Right cardiac atrium (tissue), 5 donors: ENCODE measurements at regions not wholly inside any gene's neighbourhood (a gene's known extent, or its start where the extent isn't known, plus 50 kb on each side); places are given as distances from the start of the nearest gene placed in this dataset.

Experiments
- ATAC-seq, 2 donors: fragments of 200-7000 bp; cut with Tn5 transposase; one replicate each; pipeline versions ENCODE4 v1.8.0 to v1.9.1; 2020; ENCODE audit warnings: moderate library complexity in 2 of 2, mild to moderate bottlenecking in 1 of 2
- DNase-seq, 3 donors: peaks; one replicate each; pipeline ENCODE4 v3.0.0-alpha.2; 2020
- H3K27ac ChIP-seq: one replicate; pipeline ENCODE4 v1.5.1; 2013; ENCODE audit warnings: mild to moderate bottlenecking, low read length, control low read depth, moderate library complexity
- H3K27me3 ChIP-seq: one replicate; pipeline ENCODE4 v1.6.1; 2013; ENCODE audit not compliant: control insufficient read depth, insufficient read depth
- H3K4me1 ChIP-seq: one replicate; pipeline ENCODE4 v1.6.1; 2013; ENCODE audit warnings: low read length; ENCODE audit not compliant: control insufficient read depth, insufficient read depth
- H3K4me3 ChIP-seq: one replicate; pipeline ENCODE4 v1.5.1; 2013; ENCODE audit warnings: low read length, control low read depth
- H3K9me3 ChIP-seq: one replicate; pipeline ENCODE4 v1.6.1; 2013; ENCODE audit warnings: low read length; ENCODE audit not compliant: control insufficient read depth
- WGBS: extraction: QIAGEN DNeasy Blood & Tissue Kit; methylation state at CpG from one replicate; pipeline ENCODE4 v1.1.7; 2013; 5-methylcytosine and 5-hydroxymethylcytosine counted together
- intact Hi-C, 4 donors: fragments of 100-400 bp; cut with DNase I; formaldehyde crosslinking; loops; one replicate each; pipeline versions ENCODE4 v1.11.0 to v1.14.0; 2022 to 2023
- donor health status: healthy with polysubstance abuse.
- donor health status: DM: no; HTN: yes; CAD: no.
- donor health status: DM: no; HTN: no; CAD: no.
- donor health status: DM: no; HTN: yes; CAD: no; lungs with severe emphysema.
- donor health status: DM: yes; HTN: yes; CAD: no.

DNA sequence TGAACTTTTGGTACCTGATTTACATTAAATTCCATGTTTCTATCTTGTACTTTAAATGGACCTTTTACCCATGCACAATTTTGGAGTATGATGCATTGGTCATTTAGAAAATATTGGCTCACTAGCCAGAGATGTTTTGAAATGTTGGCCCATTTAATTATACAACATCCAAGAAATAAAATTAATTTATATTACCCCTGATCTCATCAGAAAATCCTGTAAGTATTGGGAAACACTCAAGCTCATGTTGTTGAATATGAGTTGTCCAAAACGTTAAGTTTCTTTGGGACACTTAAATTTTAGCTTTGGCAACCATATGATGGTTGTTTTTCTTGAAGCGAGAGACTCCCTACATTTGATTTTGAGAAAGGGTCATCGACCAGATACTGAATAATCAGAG lies 492.7 kb downstream of the RPS24 start:
- no peaks in the 10 kb centered on the region for H3K9me3 ChIP-seq
- DNase-seq = no peak

DNA sequence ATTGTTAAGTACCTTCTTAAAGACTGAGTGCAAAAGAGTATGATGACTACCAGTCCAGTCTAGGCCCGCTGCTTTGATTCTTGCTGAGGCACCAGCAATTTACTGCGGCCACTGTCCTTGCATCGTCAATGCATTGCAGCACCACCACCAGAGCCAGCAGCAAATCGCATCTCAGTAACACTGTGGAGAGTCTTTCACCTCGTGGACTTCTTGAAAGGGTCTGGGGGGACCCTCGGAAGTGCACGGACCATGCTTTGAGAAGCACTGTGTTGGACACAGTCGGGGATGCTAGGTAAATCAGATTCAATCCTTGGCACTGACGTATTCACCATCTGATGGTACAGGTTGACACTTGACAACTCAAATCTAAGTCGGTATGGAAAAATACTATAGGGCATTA lies 493.6 kb downstream of the RPS24 start:
- intact Hi-C loops = no loop called here
- WGBS = 92% methylated on average over 10 of the region's 10 CpGs
- ATAC-seq (no peak), DNase-seq (no peak)
- Histone ChIP-seq H3K27ac (no peak overlapping the region), H3K27me3 (no peaks in the 10 kb centered on the region), H3K4me1 (no peaks in the 10 kb centered on the region), H3K9me3 (no peaks in the 10 kb centered on the region), H3K4me3 (no peak overlapping the region)

More for the DNA sequence above, 492.7 kb downstream of the RPS24 start:
- Histone ChIP-seq H3K4me3 (no peak overlapping the region), H3K4me1 (no peaks in the 10 kb centered on the region), H3K27me3 (no peaks in the 10 kb centered on the region), H3K27ac (no peak overlapping the region)
- WGBS = 78% methylated on average over 3 of the region's 3 CpGs
- ATAC-seq = no peak
- intact Hi-C loops = no loop called here

DNA sequence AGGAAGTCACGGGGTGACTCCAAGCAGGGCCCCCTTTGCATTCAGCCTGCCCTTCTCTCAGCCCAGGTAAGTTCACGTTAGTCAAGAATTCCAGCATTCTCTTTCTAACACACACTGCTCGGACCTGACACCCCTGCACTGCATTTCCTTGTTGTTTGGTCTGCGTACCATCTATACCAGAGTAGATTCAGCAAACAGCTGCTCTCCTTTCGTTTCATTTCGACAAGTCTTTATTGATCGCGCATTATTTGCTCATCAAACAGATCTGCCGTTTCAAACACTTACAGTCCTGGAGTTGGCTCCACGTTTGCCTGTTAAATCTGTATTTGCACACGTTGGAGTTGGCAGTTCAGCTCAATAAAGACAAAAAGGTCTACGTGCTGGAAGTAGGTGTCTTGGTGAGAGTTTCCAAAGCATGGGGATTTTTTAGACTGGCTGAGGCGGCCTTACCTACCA lies 495.1 kb downstream of the RPS24 start:
- Histone ChIP-seq H3K27ac (no peak overlapping the region), H3K9me3 (no peaks in the 10 kb centered on the region), H3K4me3 (no peak overlapping the region), H3K27me3 (no peaks in the 10 kb centered on the region), H3K4me1 (no peaks in the 10 kb centered on the region)
- 86% methylated on average over 13 of the region's 13 CpGs for WGBS
- DNase-seq = no peak
- no peak for ATAC-seq
- intact Hi-C loops = no loop called here

DNA sequence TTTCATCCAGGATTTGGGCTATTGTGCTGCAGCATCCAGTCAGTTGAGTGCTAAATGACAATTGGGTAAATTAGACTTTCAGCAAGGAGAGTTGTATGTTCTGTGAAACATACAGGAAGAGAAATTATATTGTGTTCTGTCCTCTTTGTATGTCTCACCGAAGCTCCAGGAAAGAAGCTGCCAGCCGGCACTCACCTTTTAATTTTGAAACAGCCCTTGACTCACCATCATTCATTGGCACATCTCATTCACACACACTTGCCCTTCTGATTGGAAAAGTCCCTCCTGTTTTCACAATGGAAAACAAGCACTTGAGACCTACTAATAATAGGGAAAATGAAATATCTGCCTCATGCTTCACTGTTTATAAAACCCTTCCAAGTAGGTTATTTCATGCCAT lies 495.6 kb downstream of the RPS24 start:
- Histone ChIP-seq H3K27me3 (no peaks in the 10 kb centered on the region), H3K4me1 (no peaks in the 10 kb centered on the region), H3K4me3 (no peak overlapping the region), H3K9me3 (no peaks in the 10 kb centered on the region), H3K27ac (no peak overlapping the region)
- intact Hi-C loops = no loop called here
- 79% methylated on average over 2 of the region's 2 CpGs for WGBS
- no peak for ATAC-seq
- no peak for DNase-seq

DNA sequence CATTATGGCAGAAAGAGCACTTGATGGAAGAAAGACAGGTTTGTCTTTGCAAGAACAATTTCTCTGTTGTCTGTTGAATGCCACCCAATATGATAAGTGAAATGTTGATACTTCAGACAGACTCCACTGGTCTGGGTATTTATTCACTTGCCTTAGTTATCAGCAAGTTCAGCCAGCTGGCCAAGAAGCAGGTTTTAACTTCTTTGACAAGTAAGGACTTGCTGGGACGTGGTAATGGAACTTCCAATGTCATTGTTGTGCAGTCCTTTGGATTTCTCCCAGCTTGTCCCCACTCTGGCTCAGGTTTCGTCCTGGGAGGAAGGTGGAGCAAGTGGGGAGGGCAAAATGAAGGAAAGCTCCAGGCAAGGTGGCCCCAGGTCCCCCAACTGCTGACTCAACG lies 497.4 kb downstream of the RPS24 start:
- H3K27me3 ChIP-seq = no peaks in the 10 kb centered on the region
- WGBS = 50% methylated on average over 3 of the region's 3 CpGs
- DNase-seq = no peak
- intact Hi-C loops = no loop called here
- H3K9me3 ChIP-seq = no peaks in the 10 kb centered on the region
- no peaks in the 10 kb centered on the region for H3K4me1 ChIP-seq
- ATAC-seq = no peak
- H3K27ac ChIP-seq = no peak overlapping the region
- no peak overlapping the region for H3K4me3 ChIP-seq

DNA sequence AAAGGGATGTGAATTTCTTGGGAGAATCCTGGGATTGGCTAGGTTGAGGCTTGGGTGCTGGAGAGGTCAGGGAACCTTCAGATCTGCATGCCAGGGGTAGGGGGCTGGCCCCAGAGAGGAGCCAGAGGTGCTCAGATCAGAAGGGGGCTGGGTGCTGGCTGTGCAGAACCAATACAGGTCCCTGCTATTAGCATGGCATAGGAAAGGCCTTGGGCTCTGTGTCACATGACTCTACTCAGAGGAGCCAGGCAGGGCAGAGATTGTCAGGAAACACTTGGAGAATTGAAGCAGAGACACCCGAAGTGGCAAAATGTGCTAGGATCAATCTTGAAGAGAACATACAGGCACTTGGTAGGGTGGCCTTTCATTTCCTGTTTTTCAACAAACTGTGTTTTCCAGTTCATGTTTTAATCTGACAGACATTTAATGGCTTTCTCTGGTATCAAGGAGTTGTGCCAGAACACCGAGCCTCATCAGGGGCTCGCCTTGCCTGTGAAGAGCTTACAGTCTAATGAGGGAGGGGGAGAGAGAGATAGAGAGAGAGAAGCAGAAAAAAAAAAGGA lies 498.9 kb downstream of the RPS24 start:
- intact Hi-C loops = no loop called here
- no peak for DNase-seq
- Histone ChIP-seq H3K4me3 (no peak overlapping the region), H3K9me3 (no peaks in the 10 kb centered on the region), H3K27me3 (no peaks in the 10 kb centered on the region), H3K4me1 (no peaks in the 10 kb centered on the region), H3K27ac (no peak overlapping the region)
- no peak for ATAC-seq
- 72% methylated on average over 3 of the region's 3 CpGs for WGBS

DNA sequence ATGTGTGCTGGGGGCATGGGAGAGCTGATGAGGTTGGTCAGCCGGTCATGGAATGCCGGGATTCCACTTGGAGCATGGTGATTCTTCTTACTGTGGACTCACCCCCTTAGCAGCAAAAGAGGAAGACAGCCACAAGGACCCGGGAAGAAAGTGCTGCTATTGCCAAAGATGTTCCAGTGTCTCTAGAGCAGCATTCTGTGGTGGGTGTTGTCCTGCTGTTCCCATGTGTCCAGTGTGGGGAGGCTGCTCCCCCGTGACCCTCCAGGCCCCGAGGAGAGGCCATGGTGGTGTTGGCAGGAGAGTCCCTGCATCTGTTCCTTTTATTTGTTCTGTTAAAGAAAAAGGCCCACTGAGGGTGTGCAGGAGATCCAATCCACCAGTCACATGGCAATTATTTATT lies 499.4 kb downstream of the RPS24 start:
- ATAC-seq (peak in 1 of 2 donors; percentile 50), DNase-seq (no peak)
- intact Hi-C loops = no loop called here

DNA sequence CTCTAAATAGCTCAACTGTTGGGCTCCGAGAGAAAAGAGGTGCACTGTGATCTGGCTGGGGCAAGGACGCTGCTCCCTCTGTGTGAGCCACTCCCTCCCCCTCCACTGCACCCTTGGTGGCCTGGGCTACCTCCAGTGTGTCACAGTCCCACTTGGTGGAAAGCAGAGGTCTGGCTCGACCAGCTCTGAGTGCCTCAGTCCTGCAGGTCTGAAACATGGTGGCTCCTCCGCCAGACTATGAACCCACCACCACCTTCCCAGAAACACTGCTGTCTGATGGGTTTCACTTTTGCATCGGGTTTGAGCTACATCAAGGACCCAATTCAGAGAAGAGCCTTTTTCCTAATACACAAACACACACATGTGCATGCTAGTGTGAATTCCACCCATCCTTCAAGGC lies 500.1 kb downstream of the RPS24 start:
- WGBS = 92% methylated on average over 5 of the region's 5 CpGs
- no peak overlapping the region for H3K4me3 ChIP-seq

More for the DNA sequence above, 499.4 kb downstream of the RPS24 start:
- Histone ChIP-seq H3K4me1 (no peaks in the 10 kb centered on the region), H3K27ac (no peak overlapping the region), H3K4me3 (no peak overlapping the region), H3K9me3 (no peaks in the 10 kb centered on the region), H3K27me3 (no peaks in the 10 kb centered on the region)
- 82% methylated on average over 5 of the region's 5 CpGs for WGBS

DNA sequence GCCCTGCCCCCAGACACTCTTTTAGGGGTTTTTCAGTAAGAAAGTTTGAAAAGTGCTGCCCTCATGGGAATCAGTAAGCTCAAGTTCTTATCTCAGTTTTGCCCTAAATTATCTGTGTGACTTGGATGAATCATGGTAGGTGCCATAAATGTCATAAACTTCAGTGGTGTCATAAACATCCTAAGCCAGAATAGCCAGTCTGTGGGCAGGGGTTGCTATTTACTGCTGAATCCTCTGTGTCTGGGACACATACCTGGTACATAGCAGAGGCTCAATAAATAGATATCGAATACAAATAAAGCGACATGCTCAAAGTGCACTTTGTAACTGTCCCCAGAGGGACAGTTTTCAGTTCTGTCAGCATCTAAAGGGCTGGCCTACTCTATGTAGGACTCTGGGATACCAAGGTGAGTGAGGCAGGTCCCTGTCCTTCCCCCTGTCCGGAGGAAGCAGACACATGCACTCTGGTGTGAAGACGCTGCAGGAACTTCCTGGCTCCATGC lies 502.1 kb downstream of the RPS24 start:
- intact Hi-C loops = no loop called here
- WGBS = 87% methylated on average over 4 of the region's 4 CpGs
- no peak for DNase-seq
- H3K27me3 ChIP-seq = no peaks in the 10 kb centered on the region
- no peak overlapping the region for H3K4me3 ChIP-seq
- no peaks in the 10 kb centered on the region for H3K4me1 ChIP-seq
- H3K9me3 ChIP-seq = no peaks in the 10 kb centered on the region
- ATAC-seq = no peak
- no peak overlapping the region for H3K27ac ChIP-seq

More for the DNA sequence above, 500.1 kb downstream of the RPS24 start:
- intact Hi-C loops = no loop called here
- Histone ChIP-seq H3K4me1 (no peaks in the 10 kb centered on the region), H3K27me3 (no peaks in the 10 kb centered on the region), H3K9me3 (no peaks in the 10 kb centered on the region), H3K27ac (no peak overlapping the region)
- no peak for DNase-seq
- no peak for ATAC-seq

DNA sequence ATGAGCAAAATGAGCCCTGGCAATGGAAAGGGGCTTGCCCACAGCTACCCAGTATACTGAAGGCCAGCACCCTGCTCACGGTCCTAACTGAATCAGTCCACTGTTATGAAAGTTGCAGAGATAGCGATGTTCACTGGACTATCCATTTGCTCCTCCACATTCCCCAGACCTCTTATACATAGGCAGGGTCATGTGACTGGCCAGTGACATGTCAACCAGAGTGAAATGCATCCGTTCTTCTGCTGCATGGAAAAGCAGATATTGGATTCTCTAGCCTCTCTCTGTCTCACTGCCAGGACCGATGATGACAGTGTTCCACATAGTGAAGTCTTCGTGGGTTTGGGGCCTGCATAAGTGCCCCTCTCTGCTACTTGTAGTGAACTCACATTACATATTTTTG lies 503.4 kb downstream of the RPS24 start:
- 90% methylated on average over 5 of the region's 5 CpGs for WGBS
- H3K4me1 ChIP-seq = no peaks in the 10 kb centered on the region
- no peak overlapping the region for H3K4me3 ChIP-seq
- ATAC-seq (no peak), DNase-seq (no peak)
- H3K9me3 ChIP-seq = no peaks in the 10 kb centered on the region
- no peaks in the 10 kb centered on the region for H3K27me3 ChIP-seq
- intact Hi-C loops = no loop called here
- no peak overlapping the region for H3K27ac ChIP-seq

DNA sequence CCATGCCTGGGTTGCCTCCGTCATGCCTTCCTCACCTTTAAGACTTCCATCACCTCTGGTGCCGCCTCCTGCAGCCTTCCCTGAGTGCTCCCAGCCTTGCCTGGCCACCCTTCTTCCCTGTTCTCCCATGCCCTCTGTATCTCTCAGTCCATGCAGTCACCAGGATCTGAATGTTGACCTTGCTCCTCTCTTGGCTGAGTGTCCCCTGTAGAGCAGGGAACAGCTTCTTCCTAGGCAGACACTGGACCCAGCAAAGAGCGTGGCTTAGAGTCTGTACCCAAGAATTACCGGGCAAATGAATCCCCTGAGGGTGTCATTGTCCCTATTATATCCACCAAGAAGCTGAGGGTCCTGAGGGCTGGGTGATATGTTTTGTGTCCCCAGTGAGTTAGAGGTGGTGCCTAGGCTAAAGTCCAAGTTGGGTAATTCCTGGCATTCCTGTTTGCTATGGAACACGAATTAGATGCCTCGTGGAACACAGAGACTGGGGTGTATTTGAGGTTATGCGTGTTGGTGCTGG lies 505.6 kb downstream of the RPS24 start:
- H3K27me3 ChIP-seq = no peaks in the 10 kb centered on the region
- no peak for DNase-seq
- H3K4me3 ChIP-seq = no peak overlapping the region
- intact Hi-C loops = no loop called here
- no peak for ATAC-seq
- H3K27ac ChIP-seq = no peak overlapping the region
- H3K4me1 ChIP-seq = peaks cover 8% of the 10 kb centered on the region
- WGBS = 75% methylated on average over 7 of the region's 7 CpGs
- H3K9me3 ChIP-seq = no peaks in the 10 kb centered on the region
